Erythroblast (primary cell): ENCODE measurements at regions not wholly inside any gene's neighbourhood (a gene's known extent, or its start where the extent isn't known, plus 50 kb on each side); places are given as distances from the start of the nearest gene placed in this dataset.
"Not testable (repeated sequence)": the region's sequence is repeated elsewhere in the genome, so short reads cannot be mapped to it uniquely, and the experiment has no call there.

Experiments used
- DNase-seq, 2 experiments: peaks; one replicate each; lab custom pipeline; 2025; lab: John Stamatoyannopoulos, UW
- GATA1 ChIP-seq: IDR thresholded peaks from 2 replicates; pipeline ENCODE4 v1.6.1; 2011; ENCODE audit warnings: low read depth, mild to moderate bottlenecking, control low read depth, low read length, moderate library complexity
- POLR2A ChIP-seq: IDR thresholded peaks from 2 replicates; pipeline ENCODE4 v1.6.1; 2011; ENCODE audit warnings: mild to moderate bottlenecking, low read length

- DNase-seq: no peak
- TF ChIP-seq GATA1: no peak
- TF ChIP-seq POLR2A: no peak
Measured at GRCh38 chr17:33684735-33685134, 391.6 kb upstream of the ASIC2 start.

DNA sequence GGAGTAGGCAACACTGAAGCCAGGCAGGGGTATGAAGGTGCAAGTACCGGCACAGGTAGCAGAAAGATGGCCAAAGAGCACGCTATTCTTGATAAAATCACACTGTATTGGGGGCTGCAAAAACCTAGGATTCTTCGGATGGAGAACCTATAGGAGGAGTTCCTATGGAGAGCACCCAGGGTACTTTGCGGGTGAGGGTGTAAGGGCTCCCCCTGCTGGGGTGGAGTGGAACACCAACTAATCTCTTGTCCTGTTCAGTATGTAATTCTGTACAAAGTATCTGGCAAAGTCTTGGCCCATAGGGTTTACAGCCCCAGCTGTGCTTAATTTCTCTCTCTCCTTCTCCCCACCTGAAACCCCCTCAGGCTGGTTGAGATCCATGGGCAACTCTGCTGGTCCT, 393.1 kb upstream of the ASIC2 start:
- peak; percentile 16 to 66 for DNase-seq
- no peak for TF ChIP-seq GATA1
- TF ChIP-seq POLR2A: no peak

- TF ChIP-seq POLR2A (no peak), GATA1 (no peak)
- DNase-seq: no peak
Measured at GRCh38 chr17:33687831-33688230, 394.7 kb upstream of the ASIC2 start.

GRCh38 chr17:33688771-33689170, 395.7 kb upstream of the ASIC2 start:
- TF ChIP-seq POLR2A (no peak), GATA1 (no peak)
- DNase-seq: no peak

- no peak for DNase-seq
- TF ChIP-seq POLR2A (no peak), GATA1 (no peak)
Measured at GRCh38 chr17:33689725-33690124, 396.6 kb upstream of the ASIC2 start.

GRCh38 chr17:33695431-33695830, 402.3 kb upstream of the ASIC2 start:
- no peak for DNase-seq

GRCh38 chr17:33696102-33696501, 403.0 kb upstream of the ASIC2 start:
- no peak for DNase-seq
- TF ChIP-seq POLR2A (no peak), GATA1 (no peak)

More at GRCh38 chr17:33695431-33695830, 402.3 kb upstream of the ASIC2 start:
- TF ChIP-seq GATA1 (no peak), POLR2A (no peak)

DNA sequence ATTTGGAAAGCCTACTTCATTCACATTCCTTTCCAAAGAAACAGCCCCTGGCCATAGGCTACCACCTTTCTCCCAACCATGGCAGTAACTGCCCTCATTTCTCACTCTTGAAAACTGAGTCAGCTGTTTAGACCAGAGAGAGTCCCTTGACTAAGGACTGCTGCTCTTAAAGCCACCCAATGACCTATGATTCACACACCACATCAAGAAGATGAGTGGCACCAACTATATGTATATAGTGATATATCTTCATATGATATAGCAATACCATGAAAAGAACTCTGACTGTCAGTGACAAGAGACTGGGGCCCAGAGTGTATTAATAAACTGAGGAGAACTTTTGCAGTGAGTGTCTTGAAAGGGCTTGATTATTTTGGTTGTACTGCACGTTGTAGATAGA, 404.5 kb upstream of the ASIC2 start:
- no peak for DNase-seq
- TF ChIP-seq POLR2A (no peak), GATA1 (no peak)

DNA sequence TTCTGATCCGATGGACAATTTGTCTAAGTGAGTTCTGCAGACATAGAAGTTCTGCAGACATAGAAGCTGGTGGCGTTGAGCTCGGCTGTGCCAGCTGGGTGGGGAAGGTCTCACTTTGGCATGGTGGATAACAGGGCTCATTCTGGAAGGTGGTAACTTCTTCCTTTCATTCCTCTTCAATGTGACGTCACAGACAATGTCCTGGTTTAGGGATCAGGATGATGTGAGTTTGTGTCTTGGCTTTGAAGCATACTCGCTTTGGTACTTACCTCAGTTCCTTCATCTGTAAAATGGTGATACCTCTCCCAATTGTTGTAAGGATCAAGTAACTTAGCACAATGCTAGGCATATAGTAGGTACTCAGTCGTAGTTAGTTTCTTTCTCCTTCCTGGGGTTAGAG, 408.8 kb upstream of the ASIC2 start:
- DNase-seq: no peak
- TF ChIP-seq GATA1 (no peak), POLR2A (no peak)

- DNase-seq: no peak
- TF ChIP-seq GATA1 (no peak), POLR2A (no peak)
Measured at GRCh38 chr17:33704856-33705255, 411.8 kb upstream of the ASIC2 start.

- no peak for DNase-seq
- TF ChIP-seq POLR2A (no peak), GATA1 (no peak)
Measured at GRCh38 chr17:33709881-33710280, 416.8 kb upstream of the ASIC2 start.

- peak in 1 of 2 experiments; percentile 1 for DNase-seq
- TF ChIP-seq POLR2A: no peak
- TF ChIP-seq GATA1: no peak
Measured at GRCh38 chr17:33712120-33712519, 419.0 kb upstream of the ASIC2 start.

DNA sequence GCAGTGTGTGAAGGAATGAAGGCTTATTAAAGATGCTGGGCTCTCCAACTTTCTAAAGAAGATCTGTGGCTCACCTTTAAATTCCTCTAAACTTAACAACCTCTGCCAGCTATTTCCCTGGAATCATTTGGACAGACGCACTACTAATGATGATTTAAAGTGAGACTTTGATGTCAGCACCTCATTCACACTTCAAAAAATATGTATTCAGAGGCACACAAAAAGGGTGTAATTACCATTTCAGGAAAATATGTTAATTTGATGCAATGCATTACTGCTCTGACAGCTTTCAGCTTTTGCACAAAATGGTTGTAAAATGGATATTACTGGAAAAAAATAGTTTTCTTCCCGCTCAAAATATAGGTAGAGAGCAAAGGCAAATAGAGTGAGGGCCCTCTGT, 423.9 kb upstream of the ASIC2 start:
- no peak for DNase-seq
- TF ChIP-seq GATA1 (no peak), POLR2A (no peak)

GRCh38 chr17:33723736-33724135, 430.6 kb upstream of the ASIC2 start:
- not testable (repeated sequence) for DNase-seq

DNA sequence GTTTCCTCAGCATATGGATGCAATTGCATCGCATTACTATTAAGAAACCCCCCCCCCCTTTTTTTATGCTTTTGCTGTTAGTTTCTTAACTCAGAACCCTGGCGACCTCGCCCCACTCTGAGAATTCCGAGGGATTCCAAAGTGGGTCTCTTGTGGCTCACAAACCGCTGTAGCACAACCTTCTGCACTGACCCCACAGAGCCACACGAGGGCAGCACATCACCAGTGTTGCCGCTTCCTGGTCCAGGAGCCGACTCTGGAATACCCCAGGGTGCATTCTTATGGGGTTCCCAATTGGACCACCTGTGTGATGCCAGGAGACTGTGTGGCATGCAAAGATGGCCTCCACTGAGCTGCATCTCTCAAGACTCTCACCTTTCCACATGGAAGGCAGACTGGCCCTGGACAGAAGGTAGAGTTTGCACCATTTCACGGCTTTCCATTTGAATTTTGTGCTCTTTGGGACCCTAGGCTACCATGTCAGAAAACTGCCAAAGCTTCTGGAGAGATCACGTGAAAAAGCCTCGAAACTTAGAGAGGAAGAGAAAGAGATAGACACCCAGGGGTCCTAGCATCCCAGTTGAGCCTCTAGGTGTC, 432.7 kb upstream of the ASIC2 start:
- peak; percentile 6 to 61 for DNase-seq
- TF ChIP-seq GATA1: no peak
- no peak for TF ChIP-seq POLR2A

DNA sequence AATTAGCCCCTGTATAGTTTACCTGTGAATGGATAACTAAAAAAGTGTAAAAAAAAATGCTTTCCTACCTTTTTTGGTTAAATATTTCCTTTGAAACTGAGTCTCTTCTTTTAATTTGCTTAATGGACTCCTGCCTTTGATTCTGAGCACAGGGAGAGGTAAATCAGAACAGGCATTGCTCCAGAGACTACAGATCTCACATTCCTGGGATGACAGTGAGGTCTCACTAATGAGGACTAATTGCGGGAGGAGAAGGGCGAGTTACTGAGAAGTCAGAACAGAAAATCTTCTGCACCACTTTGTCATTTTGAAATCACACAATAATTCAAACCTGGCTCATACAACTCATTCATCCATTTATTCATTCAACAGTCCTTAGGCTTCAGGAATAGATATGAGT, 437.0 kb upstream of the ASIC2 start:
- TF ChIP-seq POLR2A (no peak), GATA1 (no peak)
- no peak for DNase-seq
